K562 (cell line): ENCODE measurements at regions not wholly inside any gene's neighbourhood (a gene's known extent, or its start where the extent isn't known, plus 50 kb on each side); places are given as distances from the start of the nearest gene placed in this dataset.

ENCODE experiments used
- ATAC-seq: fragments of 200-7000 bp; cut with Tn5 transposase; 3 replicates; pipeline ENCODE4 v1.9.1; 2020; ENCODE audit warnings: moderate library complexity
- BruUV-seq: library from RNA; stranded (reverse); fragments of 400-500 nt; replicated peaks from 2 replicates; lab custom pipeline; 2021; lab: Mats Ljungman, UMichigan
- CTCF ChIA-PET: fragments of 300-600 bp; formaldehyde crosslinking; extraction: SDS; loops from one replicate; lab custom pipeline; 2021; ENCODE audit warnings: low intra/inter-chr PET ratio; lab: Yijun Ruan, JAX
- POLR2A ChIA-PET: fragments of 300-600, 350-650 bp; sonication (Branson Sonifier 250); formaldehyde crosslinking; extraction: SDS; loops from one replicate; lab custom pipeline; 2021; ENCODE audit warnings: antibody characterized with exemption, inconsistent platforms; lab: Yijun Ruan, JAX
- DNase-seq, 4 experiments: peaks; one replicate each; pipeline versions ENCODE4 v3.0.0 to v3.0.0-alpha.2; 2011 to 2018; ENCODE audit warnings: low spot score in 3 of 4, mixed read lengths in 3 of 4; ENCODE audit errors: extremely low read depth in 1 of 4
- FAIRE-seq: peaks from 2 replicates; lab custom pipeline; 2011; peaks lifted over from hg19 to GRCh38; lab: Jason Lieb, UNC
- H2AFZ ChIP-seq: 2 replicates; pipeline ENCODE4 v1.6.0; 2011; ENCODE audit warnings: low read depth, low read length, control low read depth, inconsistent platforms
- H3K27ac ChIP-seq: fragments of 200-600 bp; 3 replicates; pipeline ENCODE4 v1.8.0; 2011; ENCODE audit warnings: low read depth, mild to moderate bottlenecking, control low read depth, inconsistent platforms, low read length, moderate library complexity, mixed read lengths; ENCODE audit errors: extremely low read depth
- H3K27me3 ChIP-seq, 2 experiments: fragments of 300-600 bp in 1 of 2; 2 replicates in 1 of 2; 3 replicates in 1 of 2; pipeline versions ENCODE4 v1.6.0 to v1.8.0; 2011; ENCODE audit warnings: inconsistent platforms in 2 of 2, low read length in 2 of 2, mild to moderate bottlenecking in 1 of 2, mixed read lengths in 1 of 2, moderate library complexity in 1 of 2; ENCODE audit not compliant: control insufficient read depth in 2 of 2, insufficient read depth in 2 of 2
- H3K36me3 ChIP-seq: fragments of 300-600 bp; 3 replicates; pipeline ENCODE4 v1.8.0; 2011; ENCODE audit warnings: mild to moderate bottlenecking, low read length, inconsistent platforms; ENCODE audit not compliant: control insufficient read depth, insufficient read depth
- H3K4me1 ChIP-seq, 2 experiments: fragments of 200-600 bp in 1 of 2; replicated peaks in 1 of 2; 2 replicates in 1 of 2; 3 replicates in 1 of 2; pipeline versions ENCODE4 v1.5.1 to v1.8.0; 2011; ENCODE audit warnings: inconsistent platforms in 2 of 2, low read length in 2 of 2, mild to moderate bottlenecking in 1 of 2, mixed read lengths in 1 of 2, moderate library complexity in 1 of 2; ENCODE audit not compliant: control insufficient read depth in 2 of 2, insufficient read depth in 2 of 2
- H3K4me2 ChIP-seq: 2 replicates; pipeline ENCODE4 v1.6.1; 2011; ENCODE audit warnings: low read length, control low read depth, inconsistent platforms, mixed read lengths; ENCODE audit not compliant: insufficient read depth
- H3K4me3 ChIP-seq: fragments of 200-600 bp; sonication (generic), shearing (Covaris generic); 2 replicates; pipeline ENCODE4 v1.5.1; 2016; ENCODE audit warnings: control low read depth, inconsistent platforms
- H3K79me2 ChIP-seq: fragments of 200-600 bp; 3 replicates; pipeline ENCODE4 v1.8.0; 2011; ENCODE audit warnings: low read length, inconsistent platforms; ENCODE audit not compliant: control insufficient read depth, insufficient read depth
- H3K9ac ChIP-seq, 2 experiments: 2 replicates each; pipeline versions ENCODE4 v1.6.0 to v1.6.1; 2011; ENCODE audit warnings: low read depth in 2 of 2, low read length in 2 of 2, control low read depth in 1 of 2, inconsistent platforms in 1 of 2, mild to moderate bottlenecking in 1 of 2, mixed read lengths in 1 of 2; ENCODE audit not compliant: insufficient read depth in 1 of 2
- H3K9me1 ChIP-seq: one replicate; pipeline ENCODE4 v1.6.0; 2011; ENCODE audit warnings: inconsistent platforms, mild to moderate bottlenecking, low read length, moderate library complexity; ENCODE audit not compliant: control insufficient read depth, insufficient read depth
- H3K9me3 ChIP-seq: replicated peaks from 2 replicates; pipeline ENCODE4 v1.5.1; 2011; ENCODE audit warnings: low read depth, low read length, inconsistent platforms; ENCODE audit not compliant: control insufficient read depth, insufficient read depth
- H4K20me1 ChIP-seq: replicated peaks from 2 replicates; pipeline ENCODE4 v1.6.1; 2011; ENCODE audit warnings: low read length, inconsistent platforms, mixed read lengths; ENCODE audit not compliant: control insufficient read depth, insufficient read depth
- EP300 ChIP-seq: IDR thresholded peaks from 2 replicates; pipeline ENCODE4 v1.6.1; 2012; ENCODE audit warnings: low read length, improper control_type of control experiment
- JUND ChIP-seq, 2 experiments: IDR thresholded peaks; 2 replicates in 1 of 2; 3 replicates in 1 of 2; pipeline ENCODE4 v1.6.1; 2011; ENCODE audit warnings: borderline replicate concordance in 2 of 2, low read depth in 2 of 2, low read length in 2 of 2, improper control_type of control experiment in 1 of 2, missing biosample characterization in 1 of 2, missing genetic modification characterization in 1 of 2, missing genetic modification reagents in 1 of 2
- MTA2 ChIP-seq: fragments of 450-650 bp; IDR thresholded peaks from 2 replicates; pipeline ENCODE4 v1.6.1; 2016; ENCODE audit warnings: low read depth
- MYC ChIP-seq, 2 experiments: fragments of 250-450 bp in 1 of 2; sonication (Bioruptor Pico) in 1 of 2; IDR thresholded peaks; 2 replicates each; pipeline versions ENCODE4 v1.5.1 to v1.6.1; 2012 to 2021; ENCODE audit warnings: low read depth in 2 of 2, borderline replicate concordance in 1 of 2, improper control_type of control experiment in 1 of 2, low read length in 1 of 2, mild to moderate bottlenecking in 1 of 2, moderate library complexity in 1 of 2
- SIN3A ChIP-seq, 2 experiments: fragments of 150-350 bp in 1 of 2; IDR thresholded peaks; 2 replicates each; pipeline ENCODE4 v1.6.1; 2011 to 2016; ENCODE audit warnings: borderline replicate concordance in 2 of 2, low read depth in 2 of 2, low read length in 2 of 2, mild to moderate bottlenecking in 2 of 2, moderate library complexity in 2 of 2; ENCODE audit not compliant: control insufficient read depth in 1 of 2
- ZNF133 ChIP-seq: fragments of 250-450 bp; sonication (Bioruptor Pico); IDR thresholded peaks from 2 replicates; pipeline ENCODE4 v1.4.0; 2020; ENCODE audit warnings: mild to moderate bottlenecking
- WGBS: fragments of 100-300 bp; shearing (Covaris generic); methylation state at CpG from one replicate; pipeline ENCODE4 v1.1.6; 2016; ENCODE audit warnings: low coverage, mixed read lengths; ENCODE audit not compliant: insufficient coverage; ENCODE audit errors: missing lambda C conversion rate; 5-methylcytosine and 5-hydroxymethylcytosine counted together
- in situ Hi-C: fragments of 300-500 bp; cut with MboI; formaldehyde crosslinking; loops from 4 replicates; pipeline ENCODE4 v1.15.0; 2018; ENCODE audit warnings: inconsistent platforms, mixed read lengths
- intact Hi-C: fragments of 100-400 bp; cut with micrococcal nuclease; formaldehyde crosslinking; loops from 2 replicates; pipeline ENCODE4 v1.14.2; 2022
- TF ChIP-seq, protein P1 (sequence below): fragments of 450-650 bp; formaldehyde crosslinking; IDR thresholded peaks from 2 replicates; pipeline ENCODE4 v1.4.0; 2022; ENCODE audit warnings: missing genetic modification characterization
- TF ChIP-seq, protein P2 (sequence below): fragments of 450-650 bp; conservative IDR thresholded peaks from 2 replicates; pipeline ENCODE4 v1.6.1; 2016; ENCODE audit warnings: missing genetic modification characterization, low read depth, mild to moderate bottlenecking, control low read depth, missing compliant biosample characterization
- TF ChIP-seq, protein P3 (sequence below): fragments of 450-650 bp; IDR thresholded peaks from 2 replicates; pipeline ENCODE4 v1.6.1; 2018; ENCODE audit not compliant: partially characterized antibody

DNA sequence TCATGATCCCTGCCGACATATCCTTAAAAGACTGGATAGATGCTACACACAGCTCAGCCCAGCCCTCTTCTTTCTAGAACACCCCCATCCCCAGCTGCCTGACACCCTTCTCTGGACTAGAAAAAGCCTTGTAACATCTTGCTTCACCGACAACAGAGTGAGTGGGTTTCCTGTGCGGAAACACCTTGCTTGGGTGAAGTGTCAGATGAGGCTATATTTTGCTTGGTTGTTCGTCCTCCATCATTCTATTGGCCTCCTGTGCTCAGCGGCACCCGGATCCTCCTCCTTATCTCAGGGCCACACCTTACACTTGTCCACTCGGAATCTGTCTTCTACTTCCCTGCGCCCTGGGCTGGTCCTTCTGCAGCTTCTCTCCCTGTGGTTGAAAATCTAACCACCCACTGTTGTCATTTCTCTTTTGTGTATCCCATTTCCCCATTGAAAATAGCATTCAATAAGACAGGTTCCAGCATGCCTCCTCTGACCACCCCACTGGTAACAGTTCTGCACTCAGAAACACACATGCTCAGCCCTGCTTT lies 101.3 kb upstream of the MLN start:
- ATAC-seq (peak; percentile 89), FAIRE-seq (peak; percentile 94), DNase-seq (peak; percentile 92 to 94 (median 94))
- H2AFZ ChIP-seq: peak overlapping the region; percentile 68
- in situ Hi-C loops: no loop called here
- peak overlapping the region; percentile 46; the same call in 2 of the 3 replicates for H3K27ac ChIP-seq
- H3K4me3 ChIP-seq: no peak overlapping the region
- H4K20me1 ChIP-seq: no peaks in the 10 kb centered on the region
- BruUV-seq: no TSS peak
- intact Hi-C loops: no loop called here
- H3K4me2 ChIP-seq: peak overlapping the region; percentile 75
- WGBS: 4% methylated on average over 8 of the region's 8 CpGs
- no peaks in the 10 kb centered on the region for H3K9me3 ChIP-seq
- ChIA-PET CTCF (interaction anchor here (0.7 kb wide), 1 partner anchor 160 kb away, joined by 3 read pairs; no protein-coding TSS in a partner anchor), POLR2A (interaction anchor here (0.6 to 2.6 kb wide), 9 partner anchors 9 to 88 kb away, joined by 3 to 13 read pairs (median 4); no protein-coding TSS in a partner anchor)
- H3K9me1 ChIP-seq: peaks cover 4% of the 10 kb centered on the region
- no peaks in the 10 kb centered on the region for H3K36me3 ChIP-seq
- peaks cover 4% of the 10 kb centered on the region; the same call in 2 of the 3 replicates for H3K79me2 ChIP-seq
- no peaks in the 10 kb centered on the region for H3K27me3 ChIP-seq
- H3K4me1 ChIP-seq: peaks cover 55 to 56% of the 10 kb centered on the region in 2 experiments; a peak in 4 of 5 replicates
- H3K9ac ChIP-seq: no peak overlapping the region
- TF ChIP-seq ZNF133 (no peak), MTA2 (peak; percentile 87), EP300 (peak; percentile 77), JUND (IDR thresholded peaks at IDR 0.05; ENCODE audit: borderline replicate concordance, low read depth, low read length) (peak; percentile 64; the same call in 1 of the 2 replicates), JUND (tag; IDR thresholded peaks at IDR 0.05; ENCODE audit: borderline replicate concordance, low read depth, low read length) (no peak; the same call in 2 of the 3 replicates), SIN3A (IDR thresholded peaks at IDR 0.05; ENCODE audit: borderline replicate concordance in 2 of 2, control insufficient read depth in 1 of 2, low read depth in 2 of 2, low read length in 2 of 2) (0 out of 4 replicates have a peak, but pooled peaks of 1 of the 2 experiments have one; percentile 8), MYC (IDR thresholded peaks at IDR 0.05; ENCODE audit: low read depth, low read length) (0 out of 2 replicates have a peak, but pooled peaks have one; percentile 17), MYC (CRISPR knock-in tag; IDR thresholded peaks at IDR 0.05; ENCODE audit: borderline replicate concordance, low read depth) (no peak)
- TF ChIP-seq, protein P1, sequence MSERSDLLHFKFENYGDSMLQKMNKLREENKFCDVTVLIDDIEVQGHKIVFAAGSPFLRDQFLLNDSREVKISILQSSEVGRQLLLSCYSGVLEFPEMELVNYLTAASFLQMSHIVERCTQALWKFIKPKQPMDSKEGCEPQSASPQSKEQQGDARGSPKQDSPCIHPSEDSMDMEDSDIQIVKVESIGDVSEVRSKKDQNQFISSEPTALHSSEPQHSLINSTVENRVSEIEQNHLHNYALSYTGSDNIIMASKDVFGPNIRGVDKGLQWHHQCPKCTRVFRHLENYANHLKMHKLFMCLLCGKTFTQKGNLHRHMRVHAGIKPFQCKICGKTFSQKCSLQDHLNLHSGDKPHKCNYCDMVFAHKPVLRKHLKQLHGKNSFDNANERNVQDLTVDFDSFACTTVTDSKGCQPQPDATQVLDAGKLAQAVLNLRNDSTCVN: no peak
- TF ChIP-seq, protein P2, sequence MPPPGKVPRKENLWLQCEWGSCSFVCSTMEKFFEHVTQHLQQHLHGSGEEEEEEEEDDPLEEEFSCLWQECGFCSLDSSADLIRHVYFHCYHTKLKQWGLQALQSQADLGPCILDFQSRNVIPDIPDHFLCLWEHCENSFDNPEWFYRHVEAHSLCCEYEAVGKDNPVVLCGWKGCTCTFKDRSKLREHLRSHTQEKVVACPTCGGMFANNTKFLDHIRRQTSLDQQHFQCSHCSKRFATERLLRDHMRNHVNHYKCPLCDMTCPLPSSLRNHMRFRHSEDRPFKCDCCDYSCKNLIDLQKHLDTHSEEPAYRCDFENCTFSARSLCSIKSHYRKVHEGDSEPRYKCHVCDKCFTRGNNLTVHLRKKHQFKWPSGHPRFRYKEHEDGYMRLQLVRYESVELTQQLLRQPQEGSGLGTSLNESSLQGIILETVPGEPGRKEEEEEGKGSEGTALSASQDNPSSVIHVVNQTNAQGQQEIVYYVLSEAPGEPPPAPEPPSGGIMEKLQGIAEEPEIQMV: no peak
- TF ChIP-seq, protein P3, sequence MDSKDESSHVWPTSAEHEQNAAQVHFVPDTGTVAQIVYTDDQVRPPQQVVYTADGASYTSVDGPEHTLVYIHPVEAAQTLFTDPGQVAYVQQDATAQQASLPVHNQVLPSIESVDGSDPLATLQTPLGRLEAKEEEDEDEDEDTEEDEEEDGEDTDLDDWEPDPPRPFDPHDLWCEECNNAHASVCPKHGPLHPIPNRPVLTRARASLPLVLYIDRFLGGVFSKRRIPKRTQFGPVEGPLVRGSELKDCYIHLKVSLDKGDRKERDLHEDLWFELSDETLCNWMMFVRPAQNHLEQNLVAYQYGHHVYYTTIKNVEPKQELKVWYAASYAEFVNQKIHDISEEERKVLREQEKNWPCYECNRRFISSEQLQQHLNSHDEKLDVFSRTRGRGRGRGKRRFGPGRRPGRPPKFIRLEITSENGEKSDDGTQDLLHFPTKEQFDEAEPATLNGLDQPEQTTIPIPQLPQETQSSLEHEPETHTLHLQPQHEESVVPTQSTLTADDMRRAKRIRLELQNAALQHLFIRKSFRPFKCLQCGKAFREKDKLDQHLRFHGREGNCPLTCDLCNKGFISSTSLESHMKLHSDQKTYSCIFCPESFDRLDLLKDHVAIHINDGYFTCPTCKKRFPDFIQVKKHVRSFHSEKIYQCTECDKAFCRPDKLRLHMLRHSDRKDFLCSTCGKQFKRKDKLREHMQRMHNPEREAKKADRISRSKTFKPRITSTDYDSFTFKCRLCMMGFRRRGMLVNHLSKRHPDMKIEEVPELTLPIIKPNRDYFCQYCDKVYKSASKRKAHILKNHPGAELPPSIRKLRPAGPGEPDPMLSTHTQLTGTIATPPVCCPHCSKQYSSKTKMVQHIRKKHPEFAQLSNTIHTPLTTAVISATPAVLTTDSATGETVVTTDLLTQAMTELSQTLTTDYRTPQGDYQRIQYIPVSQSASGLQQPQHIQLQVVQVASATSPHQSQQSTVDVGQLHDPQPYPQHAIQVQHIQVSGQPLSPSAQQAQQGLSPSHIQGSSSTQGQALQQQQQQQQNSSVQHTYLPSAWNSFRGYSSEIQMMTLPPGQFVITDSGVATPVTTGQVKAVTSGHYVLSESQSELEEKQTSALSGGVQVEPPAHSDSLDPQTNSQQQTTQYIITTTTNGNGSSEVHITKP: peak; percentile 82
